ENCODE measurements at regions not wholly inside any gene's neighbourhood (a gene's known extent, or its start where the extent isn't known, plus 50 kb on each side); places are given as distances from the start of the nearest gene placed in this dataset.

DNA sequence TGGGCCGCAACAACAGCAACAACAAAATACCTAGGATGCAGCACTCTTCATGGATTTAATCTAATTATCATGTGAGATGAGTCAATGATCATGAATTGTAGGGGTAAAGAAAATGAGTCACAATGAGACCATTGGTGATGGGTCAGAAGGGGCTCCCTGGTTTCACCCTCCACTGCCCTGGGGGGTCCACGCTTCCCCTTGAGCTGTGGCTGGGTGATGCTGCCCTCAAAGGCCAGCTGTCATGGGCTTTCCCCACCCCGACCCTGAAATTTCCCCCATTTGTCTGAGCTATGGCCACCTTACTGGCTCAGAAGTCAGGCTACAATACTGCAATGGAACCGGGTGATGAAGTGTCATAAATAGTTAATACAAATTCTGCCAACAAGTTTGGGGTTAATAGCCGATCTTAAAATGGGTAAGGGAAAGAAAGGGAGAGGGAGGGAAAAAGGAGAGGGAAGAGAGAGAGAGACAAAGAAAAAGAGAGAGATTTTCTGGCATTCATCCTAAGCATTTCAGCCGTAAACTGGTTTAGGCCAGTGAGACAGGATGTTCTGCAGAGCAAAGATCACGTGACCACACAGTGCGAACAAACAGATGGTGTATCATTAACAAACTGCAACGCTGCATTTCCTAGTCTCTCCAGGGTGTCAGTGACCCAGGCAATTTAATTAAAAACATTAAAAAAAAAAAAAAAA lies 143.4 kb upstream of the ERRFI1 start:
- DNase-seq (ENCODE audit: extremely low read depth, low read depth) = peak; percentile 66
- TF ChIP-seq, protein P1, sequence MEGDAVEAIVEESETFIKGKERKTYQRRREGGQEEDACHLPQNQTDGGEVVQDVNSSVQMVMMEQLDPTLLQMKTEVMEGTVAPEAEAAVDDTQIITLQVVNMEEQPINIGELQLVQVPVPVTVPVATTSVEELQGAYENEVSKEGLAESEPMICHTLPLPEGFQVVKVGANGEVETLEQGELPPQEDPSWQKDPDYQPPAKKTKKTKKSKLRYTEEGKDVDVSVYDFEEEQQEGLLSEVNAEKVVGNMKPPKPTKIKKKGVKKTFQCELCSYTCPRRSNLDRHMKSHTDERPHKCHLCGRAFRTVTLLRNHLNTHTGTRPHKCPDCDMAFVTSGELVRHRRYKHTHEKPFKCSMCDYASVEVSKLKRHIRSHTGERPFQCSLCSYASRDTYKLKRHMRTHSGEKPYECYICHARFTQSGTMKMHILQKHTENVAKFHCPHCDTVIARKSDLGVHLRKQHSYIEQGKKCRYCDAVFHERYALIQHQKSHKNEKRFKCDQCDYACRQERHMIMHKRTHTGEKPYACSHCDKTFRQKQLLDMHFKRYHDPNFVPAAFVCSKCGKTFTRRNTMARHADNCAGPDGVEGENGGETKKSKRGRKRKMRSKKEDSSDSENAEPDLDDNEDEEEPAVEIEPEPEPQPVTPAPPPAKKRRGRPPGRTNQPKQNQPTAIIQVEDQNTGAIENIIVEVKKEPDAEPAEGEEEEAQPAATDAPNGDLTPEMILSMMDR (IDR thresholded peaks at IDR 0.05; ENCODE audit: low read depth, low read length) = no peak

DNA sequence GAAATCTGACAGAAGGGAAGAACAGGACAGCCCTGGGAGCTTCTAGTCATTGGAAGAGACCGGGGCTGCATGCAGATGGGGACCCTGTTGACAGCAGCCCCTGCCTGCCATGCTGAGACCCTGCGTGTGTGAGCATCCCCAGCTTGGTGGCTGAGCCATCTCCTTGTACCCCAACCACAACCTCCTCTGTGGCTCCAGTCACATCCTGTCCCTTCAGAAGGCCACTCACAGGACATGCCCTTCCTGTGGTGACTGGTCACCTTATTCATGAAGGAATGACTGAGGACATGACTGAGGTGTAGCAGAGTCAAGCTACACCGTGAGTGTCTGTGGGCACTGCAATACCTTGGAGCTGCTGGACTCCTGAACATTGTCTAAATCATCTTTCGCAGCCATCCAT lies 141.8 kb upstream of the ERRFI1 start:
- TF ChIP-seq, protein P1 (IDR thresholded peaks at IDR 0.05; ENCODE audit: low read depth, low read length) = no peak
- DNase-seq (ENCODE audit: extremely low read depth, low read depth) = no peak

DNA sequence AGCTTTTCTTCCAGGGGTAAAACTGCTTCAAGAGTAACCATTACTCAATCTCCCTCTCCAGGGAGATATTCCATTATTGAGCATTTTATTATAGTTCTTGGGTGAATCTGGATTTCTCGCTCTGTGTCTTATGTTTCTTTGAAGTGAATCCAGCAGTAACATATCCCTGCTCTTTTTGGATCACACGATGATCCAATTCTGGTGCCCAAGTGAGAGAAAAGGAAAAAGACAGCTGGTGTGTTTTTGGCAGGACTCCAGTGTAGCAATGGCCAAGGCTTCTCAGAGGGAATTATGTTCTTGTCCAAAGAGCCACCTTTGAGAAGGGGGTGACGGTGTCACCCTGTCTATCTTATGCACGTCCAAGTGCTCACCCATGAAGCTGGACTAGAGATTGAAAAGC lies 140.3 kb upstream of the ERRFI1 start:
- TF ChIP-seq, protein P1 (IDR thresholded peaks at IDR 0.05; ENCODE audit: low read depth, low read length) = no peak
- no peak for DNase-seq (ENCODE audit: extremely low read depth, low read depth)

DNA sequence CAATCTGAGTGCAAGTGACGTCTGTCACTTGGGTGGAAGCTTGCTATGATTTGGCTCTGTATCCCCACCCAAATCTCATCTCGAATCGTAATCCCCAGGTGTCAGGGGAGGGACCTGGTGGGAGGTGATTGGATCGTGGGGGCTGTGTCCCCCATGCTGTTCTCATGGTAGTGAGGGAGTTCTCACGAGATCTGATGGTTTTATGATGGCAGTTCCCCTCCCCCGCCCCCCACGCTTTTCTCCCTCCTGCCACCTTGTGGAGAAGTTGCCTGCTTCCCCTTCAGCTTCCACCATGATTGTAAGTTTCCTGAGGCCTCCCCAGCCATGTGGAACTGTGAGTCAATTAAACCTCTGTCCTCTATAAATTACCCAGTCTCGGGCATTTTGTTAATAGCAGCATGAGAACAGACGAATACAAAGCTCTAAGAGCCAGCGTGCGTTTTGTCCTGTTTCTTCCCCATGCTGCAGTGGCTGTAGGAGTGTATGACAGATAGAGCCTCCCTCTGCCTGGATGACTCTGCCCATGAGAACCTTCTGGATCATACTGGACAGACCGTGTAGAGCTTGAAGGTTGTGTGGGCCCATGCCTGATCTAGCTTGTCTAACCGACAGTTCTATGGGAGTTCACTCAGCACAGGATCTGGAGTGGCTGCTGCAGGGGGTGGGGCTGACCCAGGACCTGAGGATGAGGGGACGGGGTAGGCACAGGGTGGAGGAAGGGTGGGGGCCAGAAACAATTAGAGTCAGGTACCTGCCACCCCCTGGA lies 139.7 kb upstream of the ERRFI1 start:
- no peak for DNase-seq (ENCODE audit: extremely low read depth, low read depth)
- TF ChIP-seq, protein P1 (IDR thresholded peaks at IDR 0.05; ENCODE audit: low read depth, low read length) = no peak; the same call in 1 of the 2 replicates

DNA sequence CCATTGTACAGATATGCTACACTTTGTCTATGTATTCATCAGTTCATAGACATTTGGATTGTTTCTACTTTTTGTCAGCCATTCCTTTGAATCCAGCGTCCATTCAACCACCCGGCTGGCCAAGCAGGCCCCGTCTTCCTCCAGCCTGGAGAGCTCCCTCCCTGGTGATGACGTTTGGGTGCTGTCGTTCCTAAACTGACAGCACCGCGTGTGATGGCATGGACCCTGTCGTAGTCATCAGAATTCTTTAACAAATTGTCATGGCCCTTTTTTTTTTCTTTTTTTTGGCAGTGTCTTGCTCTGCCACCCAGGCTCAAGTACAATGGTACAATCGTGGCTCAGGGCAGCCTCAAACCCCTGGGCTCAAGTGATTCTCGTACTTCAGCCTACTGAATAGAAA lies 138.6 kb upstream of the ERRFI1 start:
- TF ChIP-seq, protein P1 (IDR thresholded peaks at IDR 0.05; ENCODE audit: low read depth, low read length) = no peak
- DNase-seq (ENCODE audit: extremely low read depth, low read depth) = no peak

DNA sequence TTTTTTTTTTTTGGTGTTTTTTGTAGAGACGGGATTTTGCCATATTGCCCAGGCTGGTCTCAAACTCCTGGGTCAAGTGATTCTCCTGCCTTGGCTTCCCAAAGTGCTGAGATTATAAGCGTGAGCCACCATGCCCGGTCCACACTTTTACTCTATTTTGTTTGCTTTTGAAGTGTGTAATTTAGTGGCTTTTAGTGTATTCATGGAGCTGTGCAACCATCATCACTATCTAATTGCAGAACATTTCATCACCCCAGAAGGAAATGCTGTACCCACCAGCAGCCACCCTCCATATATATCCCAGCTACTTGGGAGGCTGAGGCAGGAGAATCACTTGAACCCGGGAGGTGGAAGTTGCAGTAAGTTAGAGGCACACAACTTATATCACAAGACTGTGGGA lies 136.9 kb upstream of the ERRFI1 start:
- TF ChIP-seq, protein P1 (IDR thresholded peaks at IDR 0.05; ENCODE audit: low read depth, low read length) = no peak
- DNase-seq (ENCODE audit: extremely low read depth, low read depth) = no peak

DNA sequence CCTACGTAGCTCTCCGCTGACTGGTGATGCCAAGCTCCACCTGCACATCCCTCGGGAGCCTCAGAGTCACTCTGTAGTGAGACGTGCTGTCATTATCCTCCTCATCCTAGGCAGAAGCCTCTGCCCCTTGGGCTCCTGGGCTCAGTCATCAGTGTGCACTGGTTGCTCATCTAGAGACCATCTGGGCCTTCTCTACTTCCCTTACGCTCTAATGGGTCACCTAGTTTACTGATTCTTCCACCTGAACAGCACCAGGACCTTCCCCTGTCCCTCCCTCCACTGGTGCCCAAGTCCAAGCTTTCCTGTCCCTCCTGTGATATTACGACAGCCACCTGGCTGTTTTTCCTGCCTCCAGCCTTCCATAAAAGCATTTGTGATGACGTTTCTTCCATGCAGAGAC lies 136.1 kb upstream of the ERRFI1 start:
- DNase-seq (ENCODE audit: extremely low read depth, low read depth) = no peak
- TF ChIP-seq, protein P1 (IDR thresholded peaks at IDR 0.05; ENCODE audit: low read depth, low read length) = no peak

Measured in AG09319 (cell line).